OCI-LY1 (cell line): ENCODE measurements at regions not wholly inside any gene's neighbourhood (a gene's known extent, or its start where the extent isn't known, plus 50 kb on each side); places are given as distances from the start of the nearest gene placed in this dataset.
A peak's percentile ranks its signal among the peaks of the same experiment; 100 is the strongest.

ENCODE experiments used
- H2AFZ ChIP-seq: fragments of 200-600 bp; sonication (generic), shearing (Covaris generic); 2 replicates; pipeline ENCODE4 v1.6.0; 2014; ENCODE audit warnings: antibody characterized with exemption, mild to moderate bottlenecking, low read length
- H3F3A ChIP-seq: fragments of 200-600 bp; sonication (generic), shearing (Covaris generic); 2 replicates; pipeline ENCODE4 v1.6.0; 2014; ENCODE audit warnings: mild to moderate bottlenecking, antibody characterized with exemption, low read length, moderate library complexity; ENCODE audit not compliant: insufficient read depth
- H3K27ac ChIP-seq: fragments of 200-600 bp; sonication (generic); 2 replicates; pipeline ENCODE4 v1.5.1; 2014; ENCODE audit warnings: low read length, mixed run types, mild to moderate bottlenecking, low read depth; ENCODE audit not compliant: poor library complexity, severe bottlenecking
- H3K27me3 ChIP-seq: fragments of 200-600 bp; sonication (generic); 2 replicates; pipeline ENCODE4 v1.6.0; 2014; ENCODE audit warnings: antibody characterized with exemption, mild to moderate bottlenecking, low read length, moderate library complexity; ENCODE audit not compliant: insufficient read depth
- H3K36me3 ChIP-seq: fragments of 200-600 bp; sonication (generic); 2 replicates; pipeline ENCODE4 v1.6.1; 2014; ENCODE audit warnings: mild to moderate bottlenecking, antibody characterized with exemption, low read length, moderate library complexity, mixed read lengths; ENCODE audit not compliant: insufficient read depth
- H3K4me1 ChIP-seq: fragments of 200-600 bp; sonication (generic); 2 replicates; pipeline ENCODE4 v1.5.1; 2014; ENCODE audit warnings: mild to moderate bottlenecking, low read length, moderate library complexity; ENCODE audit not compliant: insufficient read depth, severe bottlenecking
- H3K4me2 ChIP-seq: fragments of 200-600 bp; sonication (generic), shearing (Covaris generic); 2 replicates; pipeline ENCODE4 v1.6.1; 2014; ENCODE audit warnings: low read length
- H3K4me3 ChIP-seq: fragments of 200-600 bp; sonication (generic); 2 replicates; pipeline ENCODE4 v1.5.1; 2014; ENCODE audit warnings: low read length, low read depth, mild to moderate bottlenecking, mixed read lengths; ENCODE audit not compliant: poor library complexity, severe bottlenecking
- H3K79me2 ChIP-seq: fragments of 200-600 bp; shearing (Covaris generic); 2 replicates; pipeline ENCODE4 v1.6.1; 2016; ENCODE audit warnings: mixed run types, low read length, mixed read lengths; ENCODE audit not compliant: insufficient read depth
- H3K9ac ChIP-seq: fragments of 200-600 bp; sonication (generic), shearing (Covaris generic); 2 replicates; pipeline ENCODE4 v1.6.1; 2014; ENCODE audit warnings: mild to moderate bottlenecking, low read length, mixed read lengths
- H3K9me2 ChIP-seq: fragments of 200-600 bp; sonication (generic), shearing (Covaris generic); 2 replicates; pipeline ENCODE4 v1.6.1; 2014; ENCODE audit warnings: low read depth, mild to moderate bottlenecking, low read length, mixed read lengths
- H3K9me3 ChIP-seq: fragments of 200-600 bp; shearing (Covaris generic); 2 replicates; pipeline ENCODE4 v1.6.1; 2014; ENCODE audit warnings: low read length, mixed read lengths
- H4K20me1 ChIP-seq: fragments of 200-600 bp; sonication (generic), shearing (Covaris generic); 2 replicates; pipeline ENCODE4 v1.6.0; 2016; ENCODE audit warnings: mild to moderate bottlenecking, low read length; ENCODE audit not compliant: insufficient read depth
- CTCF ChIP-seq: fragments of 200-600 bp; sonication (generic), shearing (Covaris generic); IDR thresholded peaks from 2 replicates; pipeline ENCODE4 v1.5.1; 2017; ENCODE audit warnings: mild to moderate bottlenecking, antibody characterized with exemption, low read length, moderate library complexity, mixed read lengths
- EZH2 ChIP-seq: fragments of 200-600 bp; sonication (generic), shearing (Covaris generic); IDR thresholded peaks from 2 replicates; pipeline ENCODE4 v1.8.0; 2017; ENCODE audit warnings: borderline replicate concordance, mixed run types, mild to moderate bottlenecking, antibody characterized with exemption, low read length, moderate library complexity, mixed read lengths

GRCh38 chr2:188752311-188752710, 221.9 kb upstream of the COL3A1 start:
- no peaks in the 10 kb centered on the region for H3K9me3 ChIP-seq
- no peaks in the 10 kb centered on the region for H3K27me3 ChIP-seq
- no peaks in the 10 kb centered on the region for H4K20me1 ChIP-seq
- no peak overlapping the region for H3K4me3 ChIP-seq
- no peak overlapping the region for H3K9ac ChIP-seq
- H3K9me2 ChIP-seq, result no peaks in the 10 kb centered on the region
- H3K27ac ChIP-seq, result no peak overlapping the region
- no peaks in the 10 kb centered on the region for H3K79me2 ChIP-seq
- H3K4me1 ChIP-seq, result no peaks in the 10 kb centered on the region
- no peak overlapping the region for H2AFZ ChIP-seq
- no peaks in the 10 kb centered on the region for H3K36me3 ChIP-seq
- TF ChIP-seq CTCF, result no peak
- TF ChIP-seq EZH2, result no peak
- H3K4me2 ChIP-seq, result no peak overlapping the region
- H3F3A ChIP-seq, result no peaks in the 10 kb centered on the region

- Histone ChIP-seq H3F3A (no peaks in the 10 kb centered on the region), H2AFZ (no peak overlapping the region), H3K9me2 (no peaks in the 10 kb centered on the region), H3K27ac (no peak overlapping the region), H3K4me2 (no peak overlapping the region), H3K9me3 (no peaks in the 10 kb centered on the region), H3K36me3 (no peaks in the 10 kb centered on the region), H3K9ac (no peak overlapping the region), H4K20me1 (no peaks in the 10 kb centered on the region), H3K4me3 (no peak overlapping the region), H3K4me1 (no peaks in the 10 kb centered on the region), H3K79me2 (no peaks in the 10 kb centered on the region), H3K27me3 (no peaks in the 10 kb centered on the region)
- TF ChIP-seq EZH2, result no peak
- no peak for TF ChIP-seq CTCF
Measured at GRCh38 chr2:188762151-188762550, 212.0 kb upstream of the COL3A1 start.

GRCh38 chr2:188765522-188766470, 208.4 kb upstream of the COL3A1 start:
- Histone ChIP-seq H3K79me2 (no peaks in the 10 kb centered on the region), H3K27ac (no peak overlapping the region), H3F3A (no peaks in the 10 kb centered on the region), H3K9ac (no peak overlapping the region), H3K9me3 (no peaks in the 10 kb centered on the region), H4K20me1 (no peaks in the 10 kb centered on the region), H3K4me3 (no peak overlapping the region), H3K9me2 (no peaks in the 10 kb centered on the region), H3K36me3 (no peaks in the 10 kb centered on the region), H2AFZ (no peak overlapping the region), H3K4me2 (no peak overlapping the region), H3K27me3 (no peaks in the 10 kb centered on the region), H3K4me1 (no peaks in the 10 kb centered on the region)
- TF ChIP-seq CTCF (peak; percentile 45; the same call in 1 of the 2 replicates), EZH2 (no peak)
